Naive B cell (primary cell): ENCODE measurements at regions not wholly inside any gene's neighbourhood (a gene's known extent, or its start where the extent isn't known, plus 50 kb on each side); places are given as distances from the start of the nearest gene placed in this dataset.

Experiments used
- ATAC-seq, 2 donors: fragments of 150-1000 bp; cut with Tn5 transposase; 2 replicates each; pipeline ENCODE4 v1.10.0; 2021; ENCODE audit warnings: low read depth in 2 of 2, mild to moderate bottlenecking in 2 of 2, moderate library complexity in 2 of 2
- DNase-seq: peaks from one replicate; pipeline ENCODE4 v3.0.0; 2022
- H3K27ac Mint-ChIP-seq, 6 donors: one replicate each; pipeline ENCODE4 v1.8.0; 2020 to 2022; ENCODE audit warnings: mild to moderate bottlenecking in 6 of 6, mixed read lengths in 6 of 6, moderate library complexity in 5 of 6, inconsistent platforms in 2 of 6
- H3K27me3 Mint-ChIP-seq, 3 donors: one replicate each; pipeline ENCODE4 v1.8.0; 2021 to 2022; ENCODE audit warnings: mixed read lengths in 3 of 3, mild to moderate bottlenecking in 1 of 3
- H3K36me3 Mint-ChIP-seq, 2 donors: one replicate each; pipeline ENCODE4 v1.8.0; 2020 to 2022; ENCODE audit warnings: mixed read lengths in 2 of 2, inconsistent platforms in 1 of 2, mild to moderate bottlenecking in 1 of 2
- H3K4me1 Mint-ChIP-seq, 3 donors: one replicate each; pipeline ENCODE4 v1.8.0; 2020 to 2022; ENCODE audit warnings: mixed read lengths in 3 of 3, inconsistent platforms in 1 of 3, mild to moderate bottlenecking in 1 of 3, moderate library complexity in 1 of 3
- H3K4me3 Mint-ChIP-seq, 8 donors: one replicate each; pipeline ENCODE4 v1.8.0; 2020 to 2022; ENCODE audit warnings: mild to moderate bottlenecking in 8 of 8, mixed read lengths in 8 of 8, moderate library complexity in 8 of 8, inconsistent platforms in 2 of 8
- H3K9me3 Mint-ChIP-seq, 7 donors: one replicate each; pipeline ENCODE4 v1.8.0; 2020 to 2022; ENCODE audit warnings: mixed read lengths in 7 of 7, mild to moderate bottlenecking in 5 of 7, inconsistent platforms in 2 of 7, moderate library complexity in 1 of 7

DNA sequence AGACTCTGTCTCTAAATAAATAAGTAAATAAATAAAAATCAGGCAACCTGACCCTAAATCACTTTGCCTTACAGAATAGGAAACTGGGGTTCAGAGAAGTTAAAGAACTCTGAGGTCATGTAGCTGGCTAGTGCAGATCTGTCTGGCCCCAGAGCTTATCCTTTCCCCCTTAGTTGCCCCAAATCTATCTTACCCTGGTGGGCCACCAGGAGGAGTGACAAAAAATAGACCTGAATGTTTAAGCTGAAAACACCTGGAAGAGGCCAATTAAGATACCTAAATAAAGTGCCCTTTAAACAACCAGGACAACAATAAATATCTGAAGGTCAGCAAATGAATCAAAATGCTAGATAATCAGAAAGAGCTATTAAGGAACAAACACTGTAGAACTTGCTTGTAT is 59.7 kb downstream of the TEX35 start:
- Mint-ChIP-seq H3K27me3 (no peaks in the 10 kb centered on the region), H3K36me3 (peaks cover 17 to 23% of the 10 kb centered on the region in 2 donors), H3K27ac (peak overlapping the region in 5 of 6 donors; percentile 34 to 89 (median 73)), H3K4me3 (peak overlapping the region in 3 of 8 donors; percentile 16 to 48 (median 38)), H3K4me1 (peaks cover 57 to 72% (median 66%) of the 10 kb centered on the region in 3 donors), H3K9me3 (peaks cover 0 to 11% (median 0%) of the 10 kb centered on the region in 7 donors)
- DNase-seq (no peak), ATAC-seq (no peak)

DNA sequence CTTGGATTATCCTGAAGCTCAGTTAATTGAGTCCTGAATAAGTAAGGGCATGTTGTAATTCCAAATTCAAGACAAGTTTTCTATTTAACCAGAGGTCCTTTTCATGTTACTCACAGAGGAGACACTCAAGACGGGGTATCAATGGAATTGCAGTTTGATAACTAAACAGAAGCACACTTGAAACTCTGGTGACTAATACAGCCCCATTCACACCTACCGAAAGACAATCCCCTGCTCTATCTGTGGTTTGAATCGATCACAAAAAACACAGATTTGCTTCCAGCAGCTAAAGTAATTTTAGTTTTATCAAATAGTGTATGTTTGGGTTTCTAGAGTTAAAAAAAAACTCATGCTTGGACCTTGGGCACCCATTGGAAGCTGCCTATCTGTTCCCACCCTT is 60.4 kb downstream of the TEX35 start:
- Mint-ChIP-seq H3K4me1 (peaks cover 57 to 72% (median 66%) of the 10 kb centered on the region in 3 donors), H3K27me3 (no peaks in the 10 kb centered on the region), H3K36me3 (peaks cover 17 to 23% of the 10 kb centered on the region in 2 donors), H3K4me3 (peak overlapping the region in 4 of 8 donors; percentile 8 to 30 (median 14)), H3K27ac (peak overlapping the region in 5 of 6 donors; percentile 3 to 95 (median 73)), H3K9me3 (peaks cover 0 to 9% (median 0%) of the 10 kb centered on the region in 7 donors)
- no peak for ATAC-seq
- no peak for DNase-seq

DNA sequence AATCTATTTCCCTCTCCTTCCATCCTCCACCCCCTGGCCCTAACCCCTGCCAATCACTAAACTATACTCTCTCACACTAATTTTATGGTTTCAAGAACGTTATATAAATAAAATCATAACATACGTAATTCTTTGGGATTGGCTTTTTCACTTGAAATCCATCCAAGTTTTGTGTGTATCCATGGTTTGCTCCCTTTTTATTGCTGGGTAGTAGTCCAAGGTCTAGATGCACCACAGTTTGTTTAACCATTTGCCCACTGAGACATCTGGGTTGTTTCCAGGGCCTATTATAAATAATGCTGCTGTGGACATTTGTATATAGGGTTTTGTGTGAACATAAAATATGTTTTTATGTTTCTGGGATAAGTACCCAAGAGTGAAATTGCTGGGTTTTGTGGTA is 61.4 kb downstream of the TEX35 start:
- H3K27ac Mint-ChIP-seq, result peak overlapping the region in 3 of 6 donors; percentile 34 to 88 (median 81)
- ATAC-seq, result no peak
- no peak for DNase-seq
- peaks cover 0 to 7% (median 0%) of the 10 kb centered on the region in 7 donors for H3K9me3 Mint-ChIP-seq
- H3K27me3 Mint-ChIP-seq, result no peaks in the 10 kb centered on the region
- H3K4me1 Mint-ChIP-seq, result peaks cover 60 to 76% (median 70%) of the 10 kb centered on the region in 3 donors
- H3K4me3 Mint-ChIP-seq, result peak overlapping the region in 2 of 8 donors; percentile 55 to 59
- peaks cover 17 to 23% of the 10 kb centered on the region in 2 donors for H3K36me3 Mint-ChIP-seq

DNA sequence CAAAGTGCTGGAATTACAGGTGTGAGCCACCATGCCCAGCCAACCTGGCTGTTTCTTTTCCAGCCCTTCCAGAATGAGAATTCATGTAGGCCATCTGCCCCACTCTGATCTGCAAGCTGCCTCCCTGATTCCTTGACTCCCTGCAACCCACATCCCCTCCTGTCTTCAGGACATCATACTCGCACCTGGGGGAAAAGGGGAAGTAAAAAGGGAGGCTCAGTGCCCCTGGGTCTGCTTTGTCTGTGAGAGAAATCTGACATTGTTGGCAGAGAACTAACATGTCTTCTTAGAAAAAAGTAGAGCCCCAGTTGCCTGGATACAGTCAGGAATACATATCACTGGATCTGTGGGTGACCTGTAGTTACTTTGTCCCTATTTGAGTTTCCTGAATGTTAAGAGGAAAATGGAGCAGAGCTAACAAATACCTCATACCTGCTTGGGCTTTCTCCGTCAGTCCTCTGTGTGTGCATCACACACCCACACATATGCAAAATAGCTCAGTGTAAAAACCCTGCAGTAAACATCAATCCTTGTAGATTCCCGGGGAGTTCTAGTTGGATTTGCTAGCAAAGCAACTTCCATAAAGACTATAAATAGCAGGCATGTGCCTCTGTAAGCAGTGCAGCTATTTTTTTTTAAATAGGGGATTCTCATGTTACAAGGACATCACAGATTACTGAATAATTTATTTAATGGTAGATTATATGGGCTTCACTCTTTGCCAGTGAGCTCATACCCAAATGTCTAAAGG is 62.9 kb downstream of the TEX35 start:
- H3K4me1 Mint-ChIP-seq, result peaks cover 68 to 85% (median 77%) of the 10 kb centered on the region in 3 donors
- H3K36me3 Mint-ChIP-seq, result peaks cover 17 to 23% of the 10 kb centered on the region in 2 donors
- no peaks in the 10 kb centered on the region for H3K27me3 Mint-ChIP-seq
- DNase-seq, result peak; percentile 67
- H3K4me3 Mint-ChIP-seq, result peak overlapping the region; percentile 53 to 90 (median 84)
- H3K27ac Mint-ChIP-seq, result peak overlapping the region; percentile 97 to 99 (median 99)
- peak; percentile 56 to 64 for ATAC-seq
- H3K9me3 Mint-ChIP-seq, result peaks cover 0 to 7% (median 0%) of the 10 kb centered on the region in 7 donors

DNA sequence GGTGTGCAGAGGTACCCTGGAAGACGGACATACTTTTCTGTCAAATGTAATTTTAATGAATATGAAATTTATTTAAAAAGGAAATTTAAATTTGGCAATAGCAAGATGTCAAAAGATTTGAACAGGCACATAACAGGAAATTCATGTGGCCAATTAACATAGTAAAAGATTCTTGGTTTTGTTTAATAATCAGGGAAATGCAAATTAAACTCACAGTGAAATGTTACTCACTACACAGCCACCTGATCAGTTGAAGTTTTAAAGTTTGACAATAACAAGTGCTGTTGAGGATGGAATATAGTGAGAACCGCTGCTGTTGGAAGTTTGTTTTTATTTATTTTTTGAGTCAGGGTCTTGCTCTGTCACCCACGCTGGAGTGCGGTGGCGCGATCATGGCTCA is 63.9 kb downstream of the TEX35 start:
- Mint-ChIP-seq H3K4me3 (peak overlapping the region in 7 of 8 donors; percentile 35 to 89 (median 78)), H3K9me3 (peaks cover 0 to 7% (median 0%) of the 10 kb centered on the region in 7 donors), H3K36me3 (peaks cover 14 to 23% of the 10 kb centered on the region in 2 donors), H3K27ac (peak overlapping the region; percentile 95 to 99 (median 98)), H3K27me3 (no peaks in the 10 kb centered on the region), H3K4me1 (peaks cover 76 to 92% (median 84%) of the 10 kb centered on the region in 3 donors)
- DNase-seq, result no peak
- no peak for ATAC-seq

DNA sequence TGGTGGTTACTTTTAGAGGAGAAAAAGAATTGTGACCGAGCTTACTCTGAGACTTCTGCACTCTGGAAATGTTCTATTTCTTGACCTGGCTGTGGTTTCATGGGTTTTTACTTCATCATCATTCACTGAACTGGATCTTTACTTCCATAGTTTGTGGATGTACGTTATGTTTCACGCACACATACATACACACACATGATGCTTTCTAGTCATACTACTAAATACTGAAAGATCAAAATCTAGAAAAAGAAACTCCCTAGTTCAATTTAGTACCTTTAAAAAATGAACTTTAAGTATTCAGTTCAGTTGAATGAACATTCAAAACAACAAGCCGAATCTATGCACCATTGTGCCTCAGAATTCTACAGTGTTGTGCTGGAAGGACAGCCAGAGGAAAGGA is 65.0 kb downstream of the TEX35 start:
- Mint-ChIP-seq H3K27ac (peak overlapping the region; percentile 95 to 99 (median 98)), H3K9me3 (peaks cover 0 to 5% (median 0%) of the 10 kb centered on the region in 7 donors), H3K4me1 (peaks cover 80 to 93% (median 87%) of the 10 kb centered on the region in 3 donors), H3K36me3 (peaks cover 13 to 18% of the 10 kb centered on the region in 2 donors), H3K27me3 (no peaks in the 10 kb centered on the region), H3K4me3 (peak overlapping the region; percentile 32 to 89 (median 82))
- DNase-seq (no peak), ATAC-seq (no peak)

DNA sequence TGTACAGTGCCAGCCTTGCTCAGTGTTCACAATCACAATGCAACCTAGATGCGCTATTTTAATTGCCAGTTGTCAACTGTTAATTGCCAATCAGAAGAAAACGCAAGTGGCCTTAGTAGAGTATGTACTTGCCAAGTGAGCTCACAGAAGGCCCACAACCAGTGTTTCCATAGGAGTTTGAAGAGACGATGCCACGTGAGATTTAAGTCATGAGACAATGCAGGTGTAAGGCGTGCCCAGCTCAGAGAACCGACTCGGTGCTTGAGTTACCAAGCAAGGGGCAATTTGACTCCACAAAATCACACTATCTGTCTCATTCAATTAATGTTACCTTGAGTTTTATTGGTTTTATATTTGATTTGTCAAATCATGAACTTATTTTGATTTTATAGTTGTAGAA is 65.6 kb downstream of the TEX35 start:
- H3K4me1 Mint-ChIP-seq, result peaks cover 80 to 93% (median 87%) of the 10 kb centered on the region in 3 donors

DNA sequence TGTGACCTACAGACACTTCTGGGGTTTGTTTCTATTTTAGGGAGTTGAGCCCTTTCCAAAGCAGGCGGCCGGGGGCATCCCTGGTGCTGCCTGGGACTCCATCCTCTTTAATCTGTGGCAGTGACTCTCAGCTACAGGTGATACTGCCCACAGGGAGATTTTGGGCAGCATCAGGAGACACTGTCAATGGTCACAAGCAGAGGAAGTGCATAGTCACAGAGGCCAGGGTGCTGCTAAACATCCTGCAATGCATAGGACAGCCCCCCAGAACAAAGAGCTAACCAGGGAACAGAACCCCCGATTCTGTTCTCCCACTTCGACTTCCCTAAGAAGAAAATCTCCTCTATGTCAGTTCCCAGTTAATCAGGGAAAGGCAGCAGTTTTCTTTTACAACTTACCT is 66.2 kb downstream of the TEX35 start:
- H3K4me3 Mint-ChIP-seq, result peak overlapping the region; percentile 73 to 89 (median 85)
- H3K4me1 Mint-ChIP-seq, result peaks cover 80 to 93% (median 87%) of the 10 kb centered on the region in 3 donors

More for the DNA sequence above, 65.6 kb downstream of the TEX35 start:
- Mint-ChIP-seq H3K4me3 (peak overlapping the region; percentile 22 to 89 (median 82)), H3K27me3 (no peaks in the 10 kb centered on the region), H3K36me3 (peaks cover 12 to 14% of the 10 kb centered on the region in 2 donors), H3K9me3 (peaks cover 0 to 5% (median 0%) of the 10 kb centered on the region in 7 donors), H3K27ac (peak overlapping the region; percentile 95 to 99 (median 98))
- ATAC-seq (peak; percentile 21 to 23), DNase-seq (peak; percentile 70)

DNA sequence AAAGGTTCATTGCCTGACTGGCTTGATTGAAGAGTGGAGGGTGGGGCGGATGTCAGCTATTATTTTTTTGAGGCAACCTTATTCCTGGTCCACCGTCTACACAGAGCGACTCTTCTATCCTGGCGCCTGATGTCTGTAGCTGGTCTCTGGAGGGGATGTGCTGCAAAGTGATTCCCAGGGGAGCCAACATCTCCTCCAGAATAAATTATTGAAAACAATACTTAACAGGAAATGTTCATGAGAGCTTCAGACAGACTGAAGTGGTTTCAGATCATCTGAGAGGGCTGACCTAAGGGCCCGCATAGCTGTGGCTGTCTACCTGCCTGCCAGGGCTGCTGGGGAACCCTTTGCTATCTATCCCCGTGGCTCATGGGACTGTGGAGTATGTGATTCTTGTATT is 66.7 kb downstream of the TEX35 start:
- Mint-ChIP-seq H3K27me3 (no peaks in the 10 kb centered on the region), H3K4me1 (peaks cover 78 to 94% (median 87%) of the 10 kb centered on the region in 3 donors), H3K4me3 (peak overlapping the region; percentile 73 to 89 (median 85)), H3K36me3 (peaks cover 9 to 14% of the 10 kb centered on the region in 2 donors), H3K27ac (peak overlapping the region; percentile 95 to 99 (median 98)), H3K9me3 (peaks cover 0 to 5% (median 0%) of the 10 kb centered on the region in 7 donors)
- DNase-seq (peak; percentile 75), ATAC-seq (peak; percentile 49 to 61)

More for the DNA sequence above, 66.2 kb downstream of the TEX35 start:
- peaks cover 0 to 5% (median 0%) of the 10 kb centered on the region in 7 donors for H3K9me3 Mint-ChIP-seq
- no peaks in the 10 kb centered on the region for H3K27me3 Mint-ChIP-seq
- H3K36me3 Mint-ChIP-seq, result peaks cover 11 to 14% of the 10 kb centered on the region in 2 donors
- H3K27ac Mint-ChIP-seq, result peak overlapping the region; percentile 95 to 99 (median 98)
- ATAC-seq (peak in 1 of 2 donors; percentile 5), DNase-seq (no peak)

DNA sequence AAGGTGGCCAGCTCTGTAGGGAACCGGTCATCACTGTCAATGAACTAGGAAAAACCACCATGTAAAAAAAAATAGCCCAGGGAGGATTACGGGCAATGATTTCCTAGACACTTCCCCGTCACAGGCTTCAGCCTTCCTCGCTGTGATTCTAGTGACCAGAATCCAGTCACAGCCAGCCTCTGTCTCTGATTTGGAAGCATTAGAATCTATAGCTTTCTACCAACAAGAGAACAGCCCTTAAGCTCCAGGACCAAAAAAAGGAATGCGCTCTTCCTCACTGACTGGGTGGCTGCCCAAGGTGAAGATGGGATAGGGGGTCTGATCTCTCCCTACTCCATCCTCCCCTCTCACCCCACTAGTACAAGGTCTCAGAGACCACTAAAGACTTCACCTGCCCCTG is 67.2 kb downstream of the TEX35 start:
- no peak for DNase-seq
- Mint-ChIP-seq H3K9me3 (peaks cover 0 to 5% (median 0%) of the 10 kb centered on the region in 7 donors), H3K36me3 (peaks cover 9 to 14% of the 10 kb centered on the region in 2 donors), H3K4me3 (peak overlapping the region; percentile 73 to 89 (median 85)), H3K27me3 (no peaks in the 10 kb centered on the region), H3K27ac (peak overlapping the region; percentile 95 to 99 (median 98)), H3K4me1 (peaks cover 78 to 100% (median 90%) of the 10 kb centered on the region in 3 donors)
- ATAC-seq, result no peak

DNA sequence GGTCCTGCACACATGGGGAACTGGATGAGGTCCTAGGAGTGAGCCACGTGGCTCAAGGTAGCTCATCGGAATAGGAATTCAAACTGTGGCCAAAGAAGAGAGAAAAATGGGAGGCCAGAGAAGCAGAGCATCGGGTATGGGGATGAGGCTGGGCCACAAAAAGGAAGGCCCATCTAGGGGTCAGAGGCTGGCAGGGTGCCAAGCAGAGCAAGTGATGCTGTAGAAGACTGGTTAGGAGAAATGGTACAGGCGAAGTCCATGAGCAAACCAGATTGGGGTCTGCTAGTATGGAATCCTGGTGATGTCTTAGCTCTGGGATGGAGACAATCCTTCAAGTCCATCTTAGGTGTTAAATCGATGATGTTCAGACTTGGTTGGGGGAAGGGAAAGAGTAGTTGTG is 68.0 kb downstream of the TEX35 start:
- peak overlapping the region; percentile 73 to 91 (median 83) for H3K4me3 Mint-ChIP-seq
- peaks cover 8 to 9% of the 10 kb centered on the region in 2 donors for H3K36me3 Mint-ChIP-seq
- H3K27ac Mint-ChIP-seq, result peak overlapping the region; percentile 91 to 99 (median 98)
- H3K9me3 Mint-ChIP-seq, result peaks cover 0 to 3% (median 0%) of the 10 kb centered on the region in 7 donors
- no peaks in the 10 kb centered on the region for H3K27me3 Mint-ChIP-seq
- ATAC-seq (no peak), DNase-seq (no peak)
- peaks cover 79 to 100% (median 91%) of the 10 kb centered on the region in 3 donors for H3K4me1 Mint-ChIP-seq

DNA sequence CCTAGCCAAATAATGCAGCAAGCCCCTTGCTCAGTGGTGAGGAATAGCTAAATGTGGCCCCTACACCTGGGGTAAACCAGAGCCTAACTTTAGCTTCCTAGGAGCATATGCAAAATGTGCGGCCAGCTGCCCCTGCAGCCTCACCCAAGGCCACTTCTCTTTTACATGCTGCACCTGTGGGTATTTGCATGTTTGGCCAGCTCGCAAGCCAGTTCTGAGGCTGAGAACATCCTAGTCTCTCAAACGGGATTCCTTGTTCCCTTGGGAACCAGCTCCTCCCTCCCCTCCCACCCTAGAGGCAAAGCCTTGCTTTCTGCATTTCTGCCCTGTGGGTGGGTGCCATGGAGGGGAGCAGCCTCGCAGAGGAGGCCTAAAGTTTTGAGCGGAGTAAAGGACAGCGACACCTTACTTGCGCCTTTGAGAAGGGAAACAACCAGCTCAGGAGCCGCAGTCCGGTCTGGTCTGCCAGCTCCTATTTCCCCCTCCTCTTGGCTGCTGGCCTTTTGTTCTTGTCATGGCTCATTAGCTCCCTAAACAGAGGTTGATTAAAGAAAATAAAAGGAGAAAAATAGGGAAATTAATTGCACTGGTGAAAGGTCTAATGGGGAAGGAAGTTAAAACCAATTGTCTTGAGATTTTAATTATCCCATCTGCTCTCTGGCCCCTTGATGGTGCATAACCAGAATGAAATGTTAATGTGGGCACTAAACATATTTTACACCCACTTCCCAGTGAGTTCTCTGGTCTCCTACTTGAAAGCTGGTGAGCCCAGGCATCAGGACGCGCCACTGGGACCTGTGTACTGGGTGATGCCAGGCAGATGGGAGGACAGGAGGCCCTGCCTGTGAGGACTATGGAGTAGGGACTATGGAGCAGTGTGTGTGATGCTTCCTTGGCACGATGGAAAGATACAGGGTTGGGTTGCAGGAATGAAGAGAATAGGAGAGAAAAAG is 68.7 kb downstream of the TEX35 start:
- H3K27me3 Mint-ChIP-seq, result no peaks in the 10 kb centered on the region
- peaks cover 74 to 96% (median 86%) of the 10 kb centered on the region in 3 donors for H3K4me1 Mint-ChIP-seq
- peak overlapping the region; percentile 73 to 91 (median 83) for H3K4me3 Mint-ChIP-seq
- H3K27ac Mint-ChIP-seq, result peak overlapping the region; percentile 95 to 99 (median 98)
- peaks cover 8 to 9% of the 10 kb centered on the region in 2 donors for H3K36me3 Mint-ChIP-seq
- peak; percentile 64 to 68 for ATAC-seq
- H3K9me3 Mint-ChIP-seq, result peaks cover 0 to 3% (median 0%) of the 10 kb centered on the region in 7 donors
- peak; percentile 82 for DNase-seq
